ENCODE measurements at regions not wholly inside any gene's neighbourhood (a gene's known extent, or its start where the extent isn't known, plus 50 kb on each side); places are given as distances from the start of the nearest gene placed in this dataset.

GRCh38 chr3:192031941-192032340 lies 571.0 kb downstream of the PYDC2 start:
- Histone ChIP-seq H3K36me3 (no peaks in the 10 kb centered on the region), H3K4me3 (no peak overlapping the region), H3K9me3 (no peaks in the 10 kb centered on the region), H3K27ac (no peak overlapping the region), H3K4me1 (no peaks in the 10 kb centered on the region), H3K27me3 (no peaks in the 10 kb centered on the region)
- intact Hi-C loops (cut with DNase I) = no loop called here
- DNase-seq (no peak), ATAC-seq (no peak)
- WGBS, 2 donors = 80 to 89% methylated on average over 3 of the region's 3 CpGs
- no peak for TF ChIP-seq CTCF (IDR thresholded peaks at IDR 0.05)

GRCh38 chr3:192033246-192033645 lies 572.3 kb downstream of the PYDC2 start:
- H3K27ac ChIP-seq = no peak overlapping the region
- no peak overlapping the region for H3K4me3 ChIP-seq
- H3K27me3 ChIP-seq = no peaks in the 10 kb centered on the region
- H3K36me3 ChIP-seq = no peaks in the 10 kb centered on the region
- H3K9me3 ChIP-seq = no peaks in the 10 kb centered on the region
- WGBS, 2 donors = 49 to 61% methylated on average over 1 of the region's 1 CpG
- H3K4me1 ChIP-seq = no peaks in the 10 kb centered on the region
- intact Hi-C loops (cut with DNase I) = no loop called here
- no peak for ATAC-seq
- no peak for TF ChIP-seq CTCF (IDR thresholded peaks at IDR 0.05)
- DNase-seq = no peak

- Histone ChIP-seq H3K9me3 (no peaks in the 10 kb centered on the region), H3K27ac (no peak overlapping the region), H3K36me3 (no peaks in the 10 kb centered on the region), H3K4me3 (no peak overlapping the region), H3K4me1 (no peaks in the 10 kb centered on the region), H3K27me3 (no peaks in the 10 kb centered on the region)
- DNase-seq (no peak), ATAC-seq (no peak)
- no peak for TF ChIP-seq CTCF (IDR thresholded peaks at IDR 0.05)
- intact Hi-C loops (cut with DNase I) = no loop called here
- 66 to 88% methylated on average over 3 of the region's 3 CpGs for WGBS, 2 donors
Observed at GRCh38 chr3:192038726-192039125, 577.8 kb downstream of the PYDC2 start.

- 30 to 73% methylated on average over 5 of the region's 5 CpGs for WGBS, 2 donors
- ATAC-seq (no peak), DNase-seq (no peak)
- Histone ChIP-seq H3K4me1 (no peaks in the 10 kb centered on the region), H3K4me3 (no peak overlapping the region), H3K27me3 (no peaks in the 10 kb centered on the region), H3K36me3 (no peaks in the 10 kb centered on the region), H3K27ac (no peak overlapping the region), H3K9me3 (peaks cover 0 to 6% (median 0%) of the 10 kb centered on the region in 11 donors)
- TF ChIP-seq CTCF (IDR thresholded peaks at IDR 0.05) = no peak
- intact Hi-C loops (cut with DNase I) = no loop called here
Observed at GRCh38 chr3:192039593-192039992, 578.6 kb downstream of the PYDC2 start.
